UCSD-AML1 (cell line): ENCODE measurements at regions not wholly inside any gene's neighbourhood (a gene's known extent, or its start where the extent isn't known, plus 50 kb on each side); places are given as distances from the start of the nearest gene placed in this dataset.
"Not testable (repeated sequence)": the region's sequence is repeated elsewhere in the genome, so short reads cannot be mapped to it uniquely, and the experiment has no call there.

Experiments used
- DNase-seq: peaks from one replicate; lab custom pipeline; 2025; ENCODE audit not compliant: unreplicated experiment; lab: John Stamatoyannopoulos, UW

GRCh38 chr21:18705971-18706370 is 302.4 kb upstream of the TMPRSS15 start:
- DNase-seq: no peak

DNA sequence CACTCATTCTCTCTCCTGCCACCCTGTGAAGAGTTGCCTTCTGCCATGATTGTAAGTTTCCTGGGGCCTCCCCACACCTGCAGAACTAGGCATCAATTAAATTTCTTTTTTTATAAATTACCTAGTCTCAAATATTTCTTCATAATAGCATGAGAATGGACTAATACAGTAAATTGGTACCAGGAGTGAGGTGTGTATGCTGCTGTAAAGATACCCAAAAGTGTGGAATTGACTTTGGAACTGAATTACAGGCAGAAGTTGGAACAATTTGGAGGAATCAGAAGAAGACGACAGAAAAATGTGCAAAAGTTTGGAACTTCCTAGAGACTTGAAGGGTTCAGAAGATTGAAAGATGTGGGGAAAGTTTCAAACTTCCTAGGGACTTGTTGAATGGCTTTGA is 308.1 kb upstream of the TMPRSS15 start:
- DNase-seq: no peak

- DNase-seq: no peak
Measured at GRCh38 chr21:18715606-18716005, 312.0 kb upstream of the TMPRSS15 start.

- no peak for DNase-seq
Measured at GRCh38 chr21:18716578-18717138, 313.1 kb upstream of the TMPRSS15 start.

DNA sequence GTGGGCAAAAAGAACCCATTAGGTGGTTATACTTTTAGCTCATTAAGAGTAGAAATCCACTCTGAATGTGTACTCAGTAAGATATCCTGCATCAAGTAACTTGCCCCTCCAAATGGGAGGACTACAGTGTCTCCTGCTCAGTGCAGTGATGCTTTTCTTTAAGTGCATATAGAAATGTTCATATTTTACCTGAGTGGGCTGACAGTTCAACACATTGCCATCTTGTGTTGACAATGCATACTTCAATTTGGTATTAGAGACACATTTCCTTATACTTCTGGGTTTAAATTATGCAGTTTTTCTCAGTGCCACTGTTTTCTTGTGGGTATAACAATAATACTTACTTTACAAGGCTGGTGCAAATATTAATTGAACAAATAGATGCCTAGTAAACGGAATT is 318.6 kb upstream of the TMPRSS15 start:
- no peak for DNase-seq

- no peak for DNase-seq
Measured at GRCh38 chr21:18723171-18723570, 319.6 kb upstream of the TMPRSS15 start.

GRCh38 chr21:18725653-18726052 is 322.1 kb upstream of the TMPRSS15 start:
- no peak for DNase-seq

GRCh38 chr21:18741954-18742353 is 338.4 kb upstream of the TMPRSS15 start:
- no peak for DNase-seq

DNA sequence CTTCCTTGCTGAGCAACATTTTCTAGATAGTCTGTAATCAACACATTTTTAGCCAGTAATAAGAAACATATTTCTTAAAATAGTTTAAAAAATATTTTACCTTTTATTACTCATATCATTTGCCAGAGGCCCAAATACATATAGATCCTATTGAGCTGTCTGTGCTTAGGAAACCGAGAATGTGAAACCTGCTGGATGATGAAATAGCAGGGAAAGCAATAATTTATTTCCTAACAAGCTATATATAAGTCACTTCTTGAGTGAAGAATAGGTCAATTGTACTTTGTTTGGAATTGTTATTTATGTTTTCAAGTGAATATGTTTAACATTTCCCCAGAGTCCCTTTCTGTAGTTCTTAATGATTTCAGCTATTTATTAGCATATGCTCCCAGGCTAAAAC is 339.9 kb upstream of the TMPRSS15 start:
- no peak for DNase-seq

DNA sequence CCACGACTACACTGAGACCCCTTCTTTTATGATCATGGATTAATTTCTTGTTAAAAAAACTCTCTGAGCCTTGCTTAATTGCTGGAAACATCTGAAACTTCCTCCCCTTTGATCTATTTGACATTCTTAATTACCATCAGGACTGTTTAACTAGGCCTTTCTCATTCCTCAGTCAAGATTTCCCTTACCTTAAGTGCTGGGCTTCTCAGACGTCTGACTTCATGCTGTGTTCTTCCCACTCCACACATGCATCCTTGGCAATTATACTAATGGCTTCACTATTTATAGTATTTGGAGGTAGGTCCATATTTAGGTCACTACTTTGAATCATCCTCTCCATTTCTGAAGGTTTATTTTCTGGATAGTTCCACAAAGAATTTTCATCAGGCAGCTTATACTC is 341.3 kb upstream of the TMPRSS15 start:
- no peak for DNase-seq

DNA sequence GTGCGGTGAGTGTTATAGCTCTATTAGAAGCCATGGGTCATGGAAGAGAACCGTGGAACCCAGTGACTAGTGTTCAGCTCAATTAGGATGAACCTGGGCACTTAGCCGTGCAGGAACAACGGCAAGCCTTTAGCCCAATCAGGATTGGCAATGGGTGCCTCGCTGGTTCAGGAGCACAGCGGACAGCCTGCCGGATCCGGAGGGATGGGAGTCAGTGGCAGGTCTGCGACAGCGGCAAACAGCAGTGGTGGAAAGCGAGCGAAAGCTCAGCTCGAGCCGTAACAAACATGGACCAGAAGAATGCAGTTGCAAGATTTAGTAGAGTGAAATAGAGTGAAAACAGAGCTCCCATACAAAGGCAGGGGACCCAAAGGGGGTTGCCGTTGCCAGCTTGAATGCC is 349.3 kb upstream of the TMPRSS15 start:
- not testable (repeated sequence) for DNase-seq

GRCh38 chr21:18756272-18756671 is 352.7 kb upstream of the TMPRSS15 start:
- not testable (repeated sequence) for DNase-seq

DNA sequence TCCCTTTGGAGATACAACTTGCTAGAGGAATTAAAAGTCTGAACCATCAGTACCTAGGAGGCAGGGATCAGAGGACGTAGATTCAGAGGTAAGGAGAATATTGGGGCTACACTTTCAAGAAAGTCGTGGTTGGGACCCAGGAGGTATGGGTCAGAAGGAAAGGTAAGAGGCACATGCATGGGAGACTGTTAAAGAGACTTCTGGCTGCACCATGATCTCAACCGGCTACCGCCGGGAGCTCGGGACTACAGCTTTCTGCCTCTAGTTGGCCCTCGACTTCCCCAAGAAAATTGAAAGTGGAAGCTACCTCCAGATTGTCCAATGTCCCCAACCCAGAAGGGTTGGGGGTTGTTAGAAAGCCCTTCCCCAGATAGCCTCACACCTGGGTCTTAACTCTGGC is 355.7 kb upstream of the TMPRSS15 start:
- no peak for DNase-seq

DNA sequence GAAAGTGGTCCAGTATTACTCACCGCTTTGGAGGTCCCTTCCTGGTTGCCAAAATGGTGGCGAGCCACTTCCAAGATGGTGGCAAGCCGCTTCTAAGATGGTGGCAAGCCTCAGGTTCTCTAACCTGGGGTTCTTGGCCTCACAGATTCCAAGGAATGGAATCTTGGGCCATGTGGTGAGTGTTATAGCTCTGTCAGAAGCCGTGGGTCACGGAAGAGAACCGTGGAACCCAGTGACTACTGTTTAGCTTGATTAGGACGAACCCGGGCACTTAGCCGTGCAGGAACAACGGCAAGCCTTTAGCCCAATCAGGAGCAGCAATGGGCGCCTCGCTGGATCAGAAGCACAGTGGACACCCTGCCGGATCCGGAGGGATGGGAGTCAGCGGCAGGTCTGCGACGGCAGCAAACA is 356.2 kb upstream of the TMPRSS15 start:
- no peak for DNase-seq

DNA sequence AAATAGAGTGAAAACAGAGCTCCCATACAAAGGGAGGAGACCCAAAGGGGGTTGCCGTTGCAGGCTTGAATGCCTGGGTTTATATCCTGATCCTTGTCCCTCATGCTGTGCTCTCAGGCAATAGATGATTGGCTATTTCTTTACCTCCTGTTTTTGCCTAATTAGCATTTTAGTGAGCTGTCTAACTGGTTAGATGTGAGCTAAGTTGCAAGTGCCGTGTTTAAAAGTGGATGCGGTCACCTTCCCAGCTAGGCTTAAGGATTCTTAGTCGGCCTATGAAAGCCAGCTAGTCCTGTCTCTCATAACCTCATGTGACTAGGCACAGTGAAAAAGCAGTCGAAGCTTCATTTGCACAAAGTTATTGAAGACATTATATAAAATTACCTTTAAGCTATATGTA is 356.7 kb upstream of the TMPRSS15 start:
- DNase-seq: no peak

- DNase-seq: no peak
Measured at GRCh38 chr21:18764720-18765119, 361.1 kb upstream of the TMPRSS15 start.

DNA sequence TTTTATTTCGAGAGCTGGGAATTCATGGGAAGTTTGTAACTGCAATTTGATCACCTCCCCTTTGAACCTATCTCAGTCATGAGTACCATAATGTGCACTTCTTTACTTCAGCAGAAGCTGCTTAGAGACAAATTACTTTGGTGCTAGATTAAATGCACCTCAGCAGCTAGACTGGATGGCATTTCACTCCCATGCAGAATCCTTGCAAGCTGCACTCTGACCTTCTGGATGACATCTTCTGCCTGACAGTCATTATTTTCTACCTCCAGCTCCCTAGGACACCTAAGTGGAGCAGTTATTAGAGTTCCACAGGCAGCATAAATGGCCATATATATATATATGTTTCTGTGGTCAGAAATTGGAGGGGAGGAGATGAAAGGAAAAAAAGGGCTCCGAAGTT is 366.0 kb upstream of the TMPRSS15 start:
- DNase-seq: no peak

- DNase-seq: no peak
Measured at GRCh38 chr21:18771845-18772380, 368.3 kb upstream of the TMPRSS15 start.

DNA sequence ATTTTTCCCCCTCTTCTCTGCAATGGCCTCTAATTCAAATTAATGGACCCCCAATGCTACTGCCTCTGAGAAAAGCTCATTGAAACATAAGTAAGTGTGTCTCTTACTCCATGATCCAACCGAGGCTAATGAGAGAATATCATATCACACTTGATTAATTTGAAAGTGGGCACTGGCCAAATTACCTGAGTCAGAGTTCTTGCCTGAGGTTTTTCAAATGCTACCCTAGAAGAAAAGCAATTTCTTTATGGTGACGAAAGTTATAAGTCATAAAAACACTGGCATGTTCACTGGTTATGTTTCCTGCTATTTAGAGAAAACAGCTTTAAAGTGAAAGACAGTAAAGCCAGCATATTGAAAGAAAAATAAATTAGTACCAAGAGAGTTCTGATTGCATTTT is 368.8 kb upstream of the TMPRSS15 start:
- DNase-seq: no peak

GRCh38 chr21:18772897-18773296 is 369.3 kb upstream of the TMPRSS15 start:
- no peak for DNase-seq

DNA sequence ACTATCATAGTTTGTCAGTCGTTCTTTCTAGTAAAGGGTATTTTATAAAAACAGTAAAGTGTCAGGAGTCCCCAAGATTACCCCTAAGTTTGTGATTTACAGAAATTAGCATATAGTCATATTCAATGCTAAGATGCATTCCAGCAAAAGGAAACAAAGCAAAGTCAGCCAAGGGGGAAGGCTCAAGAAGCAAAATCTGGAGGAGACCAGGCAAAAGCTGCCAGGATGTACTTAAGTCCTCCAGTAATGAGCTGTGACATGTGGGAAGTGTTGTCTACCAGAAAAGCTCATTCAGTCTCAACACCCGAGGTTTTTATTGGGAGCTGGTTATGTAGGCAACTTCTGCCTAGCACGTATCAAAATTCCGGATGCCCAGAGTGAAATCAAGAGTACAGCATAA is 373.4 kb upstream of the TMPRSS15 start:
- no peak for DNase-seq

GRCh38 chr21:18782721-18783120 is 379.1 kb upstream of the TMPRSS15 start:
- DNase-seq: no peak

- no peak for DNase-seq
Measured at GRCh38 chr21:18801468-18801867, 397.9 kb upstream of the TMPRSS15 start.
